ENCODE measurements at regions not wholly inside any gene's neighbourhood (a gene's known extent, or its start where the extent isn't known, plus 50 kb on each side); places are given as distances from the start of the nearest gene placed in this dataset.

DNA sequence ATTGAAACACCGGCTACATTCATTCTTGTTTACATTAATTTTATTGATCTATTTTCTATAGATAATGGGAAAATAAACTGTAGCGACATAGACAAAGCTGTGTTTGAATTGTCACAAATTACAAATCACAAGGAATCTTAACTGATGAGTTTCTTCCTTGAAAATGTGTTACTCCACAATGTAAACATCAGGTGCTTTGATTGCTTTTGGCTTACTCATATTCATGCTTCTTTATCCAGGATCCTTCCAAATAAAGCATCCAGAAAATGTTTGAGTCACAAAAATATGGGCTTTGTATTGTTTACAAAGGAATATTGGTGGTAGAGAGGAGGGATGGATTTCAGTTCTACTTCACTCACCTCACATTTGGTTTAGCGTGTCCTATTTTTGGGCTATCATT lies 64.0 kb downstream of the BMP2 start:
- no peak for DNase-seq

DNA sequence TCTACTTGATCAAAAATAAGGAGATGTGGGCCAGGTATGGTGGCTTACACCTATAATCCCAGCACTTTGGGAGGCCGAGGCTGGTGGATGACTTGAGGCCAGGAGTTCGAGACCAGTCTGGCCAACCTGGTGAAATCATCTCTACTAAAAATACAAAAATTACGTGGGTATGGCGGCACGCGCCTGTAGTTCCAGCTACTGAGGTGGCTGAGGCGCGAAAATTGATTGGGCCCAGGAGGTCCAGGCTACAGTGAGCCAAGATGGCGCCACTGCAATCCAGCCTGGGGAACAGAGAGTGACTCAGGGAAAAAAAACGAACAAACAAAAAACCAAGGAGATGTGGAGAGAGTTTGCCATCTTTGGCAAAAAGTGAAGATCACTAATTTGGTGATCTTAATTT lies 65.3 kb downstream of the BMP2 start:
- no peak for DNase-seq

DNA sequence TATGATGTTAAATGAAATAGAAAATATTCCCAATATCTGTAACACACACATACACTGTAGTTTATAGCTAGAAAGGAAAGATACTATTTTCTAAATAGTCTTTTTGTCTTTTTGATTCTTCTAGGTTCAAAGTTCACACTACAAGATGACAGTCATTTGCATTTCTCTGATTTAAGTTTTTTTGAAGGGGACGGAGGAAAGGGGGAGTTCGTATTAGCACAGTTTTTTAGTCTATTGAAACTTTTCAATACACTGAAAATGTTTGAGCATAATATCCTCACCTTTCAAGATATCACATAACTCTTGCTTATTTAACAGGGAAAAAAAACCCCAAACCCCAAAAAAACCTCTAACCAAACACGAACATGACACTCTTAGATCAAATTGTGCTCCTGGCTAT lies 68.1 kb downstream of the BMP2 start:
- DNase-seq: no peak

GRCh38 chr20:6836821-6837374 lies 69.4 kb downstream of the BMP2 start:
- DNase-seq: no peak

GRCh38 chr20:6837730-6838129 lies 70.2 kb downstream of the BMP2 start:
- DNase-seq: no peak

DNA sequence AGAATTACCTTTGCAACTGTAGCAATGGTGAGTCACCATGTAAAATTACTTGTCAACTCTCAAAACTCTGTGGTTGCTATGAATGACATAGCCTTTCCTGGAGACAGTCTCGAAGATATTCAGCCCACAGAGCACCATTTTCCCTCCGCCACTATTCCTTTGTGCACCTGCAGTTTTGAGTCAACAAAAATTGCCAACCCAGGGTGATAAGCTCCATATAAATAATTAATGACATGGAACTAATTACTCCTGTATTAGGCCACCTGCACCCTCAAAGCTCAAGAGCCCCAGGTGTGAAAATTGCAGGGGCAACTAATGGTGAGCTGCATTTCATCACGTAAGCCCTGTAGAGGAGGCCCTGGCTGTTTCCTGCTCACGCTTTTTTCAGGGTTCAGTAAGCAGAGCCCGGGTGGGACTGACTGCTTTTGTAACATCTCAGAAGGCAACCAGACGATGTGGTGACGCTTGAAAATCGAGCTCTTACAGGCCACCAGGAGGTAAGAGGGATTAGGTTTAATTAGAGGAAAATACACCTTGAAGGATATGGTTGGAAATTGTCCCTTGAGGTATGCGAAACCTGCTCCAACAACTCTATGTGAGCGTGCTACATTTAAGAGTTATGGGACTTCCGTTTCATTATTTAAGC lies 70.8 kb downstream of the BMP2 start:
- no peak for DNase-seq

- no peak for DNase-seq
Measured at GRCh38 chr20:6841128-6841527, 73.6 kb downstream of the BMP2 start.

DNA sequence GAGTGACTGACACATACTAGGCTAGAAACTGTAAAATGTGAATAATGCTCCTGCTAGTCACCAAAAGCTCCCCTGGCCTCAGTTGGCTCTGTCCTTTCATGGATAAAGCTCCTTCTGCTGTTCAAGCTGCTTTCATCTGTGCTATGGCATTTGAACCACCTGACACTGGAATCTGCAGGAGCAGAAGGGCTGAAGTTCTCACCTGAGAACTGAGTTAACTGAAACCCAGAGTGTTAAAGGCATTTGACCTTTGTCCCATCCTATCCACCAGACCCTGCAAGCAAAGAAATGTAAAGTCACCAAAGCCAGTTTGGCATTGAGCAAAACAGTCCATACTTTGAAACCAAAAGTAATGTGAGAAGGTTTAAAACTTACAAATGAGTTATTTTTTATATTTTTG lies 77.7 kb downstream of the BMP2 start:
- no peak for DNase-seq

- DNase-seq: no peak
Measured at GRCh38 chr20:6848041-6848440, 80.6 kb downstream of the BMP2 start.

DNA sequence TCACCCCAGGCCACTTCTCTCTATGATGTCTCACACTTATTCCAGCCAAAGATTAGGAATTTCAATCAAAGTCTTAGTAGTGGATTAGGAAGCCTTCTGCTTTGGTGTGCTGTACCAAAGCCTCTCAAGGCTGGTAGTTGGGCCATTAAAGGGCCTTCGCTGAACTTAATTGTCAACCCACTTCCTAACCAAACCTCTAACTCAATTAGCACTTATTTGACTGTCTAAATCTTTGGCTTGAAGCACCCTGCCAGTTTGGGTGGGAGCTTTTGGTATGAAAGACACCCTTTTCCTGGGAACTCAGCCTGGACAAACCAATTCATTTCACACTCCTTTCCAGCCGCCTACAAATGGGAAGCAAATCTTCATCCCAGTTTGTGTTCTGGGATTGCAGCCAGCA lies 81.5 kb downstream of the BMP2 start:
- DNase-seq: no peak

DNA sequence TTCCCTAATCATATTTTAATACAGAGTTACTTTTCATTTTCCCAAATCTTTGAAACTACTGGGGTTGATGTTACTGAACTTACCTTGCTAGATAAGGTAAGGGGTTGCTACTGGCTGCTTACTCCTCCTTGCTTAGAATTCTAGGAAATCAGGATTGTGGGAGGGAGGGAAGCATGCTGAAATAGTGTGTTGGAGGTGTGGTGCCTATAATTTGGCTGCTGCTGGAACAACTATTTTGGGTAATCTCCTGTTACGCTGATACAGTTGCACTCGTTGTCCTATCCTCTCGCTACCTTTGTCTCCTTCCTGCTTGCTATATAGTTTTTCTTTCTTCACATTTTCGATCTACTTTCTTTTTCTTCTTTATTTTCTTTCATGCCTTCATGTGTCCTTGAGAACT lies 83.7 kb downstream of the BMP2 start:
- no peak for DNase-seq

DNA sequence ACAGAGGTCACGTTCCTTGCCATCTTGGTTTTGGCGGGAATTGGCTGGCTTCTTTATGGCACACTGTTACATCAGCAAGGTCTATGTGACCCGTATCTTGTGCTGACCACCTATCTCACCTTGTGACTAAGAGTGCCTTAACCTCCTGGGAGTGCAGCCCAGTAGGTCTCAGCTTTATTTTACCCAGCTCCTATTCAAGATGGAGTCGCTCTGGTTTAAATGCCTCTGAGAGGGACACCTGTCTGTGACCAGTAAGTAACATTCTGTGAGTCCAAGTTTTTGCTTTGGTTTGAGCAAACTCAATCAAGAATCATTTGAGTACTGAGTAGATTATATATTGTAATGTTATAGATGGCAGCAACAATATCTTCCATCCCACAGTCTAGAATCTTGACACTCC lies 85.0 kb downstream of the BMP2 start:
- no peak for DNase-seq

DNA sequence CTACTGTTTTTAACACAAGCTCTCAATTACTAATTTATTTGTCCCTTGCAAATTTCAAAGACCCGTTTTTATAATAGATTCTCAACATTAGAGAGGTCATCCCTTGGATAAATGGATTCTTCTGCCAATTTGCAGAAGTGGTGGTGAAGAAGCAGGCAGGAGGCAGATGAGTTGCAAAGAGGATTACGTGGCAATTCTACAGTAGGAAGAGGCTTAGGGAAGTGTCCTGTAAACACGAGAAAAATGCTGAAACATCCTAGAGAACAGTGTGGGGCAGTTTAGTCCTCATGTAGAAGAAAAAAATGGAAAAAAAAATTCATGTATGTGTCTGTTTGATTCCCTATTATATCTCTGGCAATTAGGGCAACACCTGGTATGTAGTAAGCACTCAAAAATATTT lies 87.6 kb downstream of the BMP2 start:
- no peak for DNase-seq

DNA sequence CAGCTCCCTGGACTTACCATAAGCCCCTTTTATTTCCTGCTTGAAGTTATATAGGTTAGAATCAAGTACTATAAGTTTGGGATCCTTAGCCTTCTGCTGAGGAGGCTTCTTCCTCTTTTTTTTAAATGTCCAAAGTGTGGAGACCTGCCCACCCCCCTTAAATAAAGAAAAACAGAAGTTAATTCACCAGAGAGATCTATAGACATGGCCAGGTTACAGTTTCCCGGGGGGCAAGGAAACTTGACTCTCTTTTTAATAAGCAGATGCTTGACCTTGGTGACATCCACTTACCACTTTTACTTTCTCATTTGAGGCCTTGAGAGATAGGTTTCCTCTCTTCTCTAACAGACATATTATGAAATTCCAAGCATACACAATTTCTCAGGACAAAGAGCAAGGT lies 88.3 kb downstream of the BMP2 start:
- DNase-seq: no peak

DNA sequence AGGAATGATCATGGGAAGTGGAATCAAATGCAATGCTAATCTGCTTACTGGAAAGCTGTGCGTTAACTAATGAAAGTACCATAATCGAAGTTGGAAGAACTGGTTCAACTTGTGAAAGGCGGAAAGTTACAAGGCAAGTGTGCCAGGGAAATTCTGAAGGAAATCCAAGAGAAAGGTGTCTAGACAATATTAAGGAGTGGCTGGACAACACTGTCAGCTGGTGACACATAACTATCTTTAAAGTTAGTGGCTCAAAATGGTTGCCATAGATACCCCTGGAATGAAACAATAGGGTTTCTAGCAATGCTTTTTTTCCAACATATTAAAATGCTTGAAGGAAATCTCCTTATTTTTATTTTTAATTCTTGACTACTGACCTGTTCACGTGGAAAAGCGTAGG lies 90.4 kb downstream of the BMP2 start:
- no peak for DNase-seq

DNA sequence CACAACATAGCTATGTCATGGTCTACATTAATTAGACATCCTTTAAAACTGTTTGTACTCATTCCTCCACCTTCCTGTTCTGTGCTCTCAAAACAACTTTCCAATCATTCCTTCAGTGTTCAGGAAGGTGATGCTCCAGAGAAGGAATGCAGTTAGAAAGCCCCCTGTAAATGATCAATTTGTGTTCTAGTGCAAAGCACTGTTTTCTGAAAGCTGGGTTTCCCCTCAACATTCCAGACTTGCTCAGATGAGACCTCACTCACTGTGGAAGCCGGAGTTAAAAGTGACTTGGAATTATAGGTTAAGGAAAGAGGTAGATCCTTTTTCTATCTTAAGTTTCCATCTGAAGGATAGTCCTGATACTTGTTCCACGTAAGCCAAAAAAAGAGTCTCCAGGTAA lies 95.9 kb downstream of the BMP2 start:
- DNase-seq: no peak

DNA sequence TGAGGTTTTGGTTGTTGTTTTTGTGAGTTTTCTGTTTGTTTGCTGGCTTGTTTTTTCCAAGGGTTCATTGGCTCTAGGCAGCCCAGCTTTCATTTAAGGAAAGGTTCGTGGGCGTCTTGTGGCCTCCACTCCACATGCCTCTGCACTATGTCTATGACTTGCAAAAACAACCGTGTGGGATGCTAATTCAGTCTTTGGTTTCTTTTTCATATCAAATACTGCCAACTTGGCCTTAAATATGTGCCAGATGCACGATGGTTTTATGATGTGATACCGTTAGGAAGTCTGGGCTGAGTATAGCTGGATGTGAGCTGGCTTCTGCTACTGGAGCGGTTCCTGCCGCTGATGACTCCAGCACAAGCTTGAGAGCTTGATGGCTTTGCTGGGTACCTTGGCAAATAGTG lies 96.3 kb downstream of the BMP2 start:
- no peak for DNase-seq

- DNase-seq: no peak
Measured at GRCh38 chr20:6864740-6865139, 97.3 kb downstream of the BMP2 start.

DNA sequence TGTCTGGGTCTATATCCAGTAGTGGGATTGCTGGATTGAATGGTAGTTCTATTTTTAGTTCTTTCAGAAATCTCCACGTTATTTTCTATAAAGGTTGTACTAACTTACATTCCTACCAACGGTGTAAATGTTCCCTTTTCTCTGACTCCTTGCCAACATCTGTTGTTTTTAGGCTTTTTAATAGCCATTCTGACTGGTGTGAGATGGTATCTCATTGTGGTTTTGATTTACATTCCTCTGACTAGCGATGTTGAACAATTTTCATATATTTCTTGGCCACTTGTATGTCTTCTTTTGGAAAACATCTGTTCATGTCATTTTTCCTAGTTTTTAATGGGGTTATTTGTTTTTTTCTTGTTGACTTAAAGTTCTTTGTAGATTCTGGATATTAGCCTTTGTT lies 99.3 kb downstream of the BMP2 start:
- no peak for DNase-seq

DNA sequence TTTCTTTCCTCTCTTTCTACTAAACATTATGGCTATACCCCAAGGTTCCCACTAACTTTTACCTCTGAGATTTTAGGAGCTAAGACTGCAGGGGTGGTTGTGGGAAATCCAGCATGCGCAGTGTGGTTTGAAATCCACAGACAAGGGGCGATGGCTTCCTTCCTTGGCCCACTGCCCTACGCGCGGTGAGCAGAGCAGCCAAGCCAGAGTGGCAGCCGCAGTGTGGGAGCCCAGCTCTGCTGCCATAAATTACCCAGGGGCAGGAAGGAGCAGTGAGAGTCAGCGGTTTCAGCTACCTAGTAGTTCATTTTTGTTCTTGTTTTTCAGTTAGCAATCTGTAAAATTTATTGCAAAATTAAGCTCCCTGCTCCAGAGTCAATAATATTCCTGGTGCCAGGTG lies 101.4 kb downstream of the BMP2 start:
- DNase-seq: no peak

- DNase-seq: no peak
Measured at GRCh38 chr20:6870559-6870958, 103.1 kb downstream of the BMP2 start.

DNA sequence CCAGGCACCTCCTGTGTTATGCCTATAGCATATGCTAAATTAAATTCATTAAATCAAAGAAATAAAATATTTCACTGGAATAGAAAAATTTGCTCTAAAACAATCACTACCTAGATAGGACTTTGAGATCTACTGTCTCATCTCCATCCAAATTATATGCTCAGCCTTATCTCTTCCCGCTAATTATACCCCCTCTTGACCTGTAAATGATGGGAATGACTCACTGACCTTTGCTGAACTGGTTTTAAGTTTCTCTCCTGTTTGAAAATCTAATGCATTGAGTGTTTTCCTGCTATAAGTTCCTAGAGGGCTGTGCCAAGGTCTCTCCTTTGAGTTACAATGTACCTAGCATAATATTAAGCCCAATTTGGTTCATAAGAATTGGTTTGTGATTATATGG lies 110.1 kb downstream of the BMP2 start:
- no peak for DNase-seq

GRCh38 chr20:6882561-6883291 lies 115.2 kb downstream of the BMP2 start:
- no peak for DNase-seq

GRCh38 chr20:6884114-6884513 lies 116.6 kb downstream of the BMP2 start:
- DNase-seq: no peak

Data from C1 segment of cervical spinal cord (tissue), 14 donors.